Pancreas (tissue), 10 donors: ENCODE measurements at regions not wholly inside any gene's neighbourhood (a gene's known extent, or its start where the extent isn't known, plus 50 kb on each side); places are given as distances from the start of the nearest gene placed in this dataset.

Experiments used
- ATAC-seq, 4 donors: fragments of 200-7000 bp; cut with Tn5 transposase; one replicate each; pipeline versions ENCODE4 v1.8.0 to v1.9.1; 2020; ENCODE audit warnings: mild to moderate bottlenecking in 4 of 4, moderate library complexity in 4 of 4
- DNase-seq, 6 donors: peaks; one replicate each; pipeline ENCODE4 v3.0.0-alpha.2; 2020
- FAIRE-seq: peaks from 2 replicates; lab custom pipeline; 2012; peaks lifted over from hg19 to GRCh38; lab: Jason Lieb, UNC
- H3K27ac ChIP-seq, 4 donors: fragments of 200-600 bp; sonication (generic); 1 replicate in 3 of 4; 2 replicates in 1 of 4; pipeline versions ENCODE4 v1.5.0 to v1.8.0; 2020
- H3K27me3 ChIP-seq, 4 donors: fragments of 200-600 bp; one replicate each; pipeline ENCODE4 v1.8.0; 2021
- H3K36me3 ChIP-seq, 3 donors: fragments of 200-600 bp; sonication (generic) in 1 of 3; one replicate each; pipeline versions ENCODE4 v1.5.0 to v1.8.0; 2020 to 2021
- H3K4me1 ChIP-seq, 3 donors: fragments of 200-600 bp; one replicate each; pipeline ENCODE4 v1.8.0; 2021
- H3K4me3 ChIP-seq, 4 donors: fragments of 200-600 bp; sonication (generic) in 2 of 4; one replicate each; pipeline versions ENCODE4 v1.5.0 to v1.8.0; 2020 to 2021
- H3K9me3 ChIP-seq, 4 donors: fragments of 200-600 bp; one replicate each; pipeline ENCODE4 v1.8.0; 2021
- WGBS, 2 donors: extraction: QIAGEN DNeasy Blood & Tissue Kit; methylation state at CpG; one replicate each; pipeline ENCODE4 v1.1.7; 2013; 5-methylcytosine and 5-hydroxymethylcytosine counted together
- intact Hi-C, 3 donors: fragments of 100-400 bp; cut with DNase I; formaldehyde crosslinking; loops; one replicate each; pipeline versions ENCODE4 v1.11.1 to v1.14.2; 2022
- TF ChIP-seq, protein P1 (sequence below), 4 donors: fragments of 200-600 bp; sonication (generic) in 3 of 4; IDR thresholded peaks; one replicate each; pipeline versions ENCODE4 v1.5.0 to v1.8.0; 2021; ENCODE audit warnings: antibody characterized with exemption in 4 of 4
- donor health status: healthy with polysubstance abuse.
- donor health status: DM: no; HTN: no; CAD: no; lungs with moderate emphysema.
- donor health status: DM: no; HTN: no; CAD: no.
- donor health status: control.
- donor health status: control.
- donor health status: Bipolar disorder and iron deficiency.
- donor health status: DM: yes; HTN: yes; CAD: no.
- donor health status: DM: no; HTN: no; CAD: no.
- donor health status: DM: no; HTN: no; CAD: no.
- donor health status: DM: yes; HTN: yes; CAD: no.

DNA sequence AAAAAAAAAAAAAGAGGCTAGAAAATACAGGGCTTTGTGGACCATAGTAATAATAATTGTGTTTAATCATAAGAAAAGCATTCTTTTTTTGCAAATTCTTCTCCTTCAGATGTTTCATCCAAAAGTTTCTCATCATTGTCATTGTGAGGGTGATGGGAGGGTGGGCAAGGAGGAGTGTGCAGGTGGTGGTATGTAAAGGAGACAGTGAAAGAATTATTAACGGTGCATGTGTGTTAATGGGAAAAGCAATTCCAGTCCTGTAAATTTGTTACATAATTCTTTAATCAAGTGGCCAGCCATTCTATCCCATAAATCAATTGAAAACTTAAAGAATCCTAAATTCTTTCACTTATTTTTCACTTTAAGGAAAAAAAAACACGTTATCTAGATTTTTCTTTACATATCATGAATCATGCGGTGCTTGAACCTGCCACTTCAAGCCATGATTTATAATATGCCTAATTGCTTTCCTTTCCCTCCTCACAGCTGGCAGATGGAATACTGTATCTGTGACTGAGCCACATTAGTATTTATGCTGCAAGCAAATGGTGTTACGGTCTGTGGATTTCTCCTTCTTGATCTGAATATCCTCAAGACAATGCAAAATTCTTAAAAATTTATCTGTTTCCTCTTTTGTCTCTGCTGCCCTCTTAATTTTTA lies 318.5 kb downstream of the JRKL start:
- Histone ChIP-seq H3K9me3 (no peaks in the 10 kb centered on the region), H3K4me3 (no peak overlapping the region), H3K27me3 (no peaks in the 10 kb centered on the region), H3K27ac (no peak overlapping the region), H3K36me3 (no peaks in the 10 kb centered on the region), H3K4me1 (no peaks in the 10 kb centered on the region)
- TF ChIP-seq, protein P1, sequence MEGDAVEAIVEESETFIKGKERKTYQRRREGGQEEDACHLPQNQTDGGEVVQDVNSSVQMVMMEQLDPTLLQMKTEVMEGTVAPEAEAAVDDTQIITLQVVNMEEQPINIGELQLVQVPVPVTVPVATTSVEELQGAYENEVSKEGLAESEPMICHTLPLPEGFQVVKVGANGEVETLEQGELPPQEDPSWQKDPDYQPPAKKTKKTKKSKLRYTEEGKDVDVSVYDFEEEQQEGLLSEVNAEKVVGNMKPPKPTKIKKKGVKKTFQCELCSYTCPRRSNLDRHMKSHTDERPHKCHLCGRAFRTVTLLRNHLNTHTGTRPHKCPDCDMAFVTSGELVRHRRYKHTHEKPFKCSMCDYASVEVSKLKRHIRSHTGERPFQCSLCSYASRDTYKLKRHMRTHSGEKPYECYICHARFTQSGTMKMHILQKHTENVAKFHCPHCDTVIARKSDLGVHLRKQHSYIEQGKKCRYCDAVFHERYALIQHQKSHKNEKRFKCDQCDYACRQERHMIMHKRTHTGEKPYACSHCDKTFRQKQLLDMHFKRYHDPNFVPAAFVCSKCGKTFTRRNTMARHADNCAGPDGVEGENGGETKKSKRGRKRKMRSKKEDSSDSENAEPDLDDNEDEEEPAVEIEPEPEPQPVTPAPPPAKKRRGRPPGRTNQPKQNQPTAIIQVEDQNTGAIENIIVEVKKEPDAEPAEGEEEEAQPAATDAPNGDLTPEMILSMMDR (IDR thresholded peaks at IDR 0.05): no peak
- DNase-seq (no peak), ATAC-seq (no peak), FAIRE-seq (no peak)
- intact Hi-C loops: no loop called here
- WGBS, 2 donors: 9 to 14% methylated on average over 4 of the region's 4 CpGs

DNA sequence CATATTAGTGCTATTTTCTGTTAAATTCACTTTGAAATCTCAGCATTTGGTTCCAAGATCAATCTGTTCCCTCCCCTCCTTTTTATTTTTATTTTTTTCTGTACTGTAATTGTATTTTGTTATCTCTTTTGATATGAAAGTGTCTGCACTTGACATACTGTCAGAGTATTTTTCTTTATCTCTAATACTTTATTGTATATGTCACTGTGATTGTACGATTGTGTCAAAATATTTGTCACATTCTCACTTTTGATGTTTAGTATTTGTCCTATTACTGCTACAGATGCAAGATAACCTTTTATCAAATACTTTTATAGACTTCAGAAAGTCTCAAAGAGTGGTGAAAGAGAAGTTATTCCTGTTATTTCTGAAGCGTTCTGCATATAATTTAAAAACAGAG lies 323.5 kb downstream of the JRKL start:
- H3K27ac ChIP-seq: no peak overlapping the region
- no peaks in the 10 kb centered on the region for H3K27me3 ChIP-seq
- intact Hi-C loops: no loop called here
- DNase-seq (no peak), ATAC-seq (no peak), FAIRE-seq (no peak)
- no peaks in the 10 kb centered on the region for H3K36me3 ChIP-seq
- WGBS, 2 donors: 30 to 53% methylated on average over 2 of the region's 2 CpGs
- TF ChIP-seq, protein P1 (IDR thresholded peaks at IDR 0.05): no peak
- no peaks in the 10 kb centered on the region for H3K4me1 ChIP-seq
- no peak overlapping the region for H3K4me3 ChIP-seq
- H3K9me3 ChIP-seq: no peaks in the 10 kb centered on the region

GRCh38 chr11:96714689-96715088 lies 324.9 kb downstream of the JRKL start:
- FAIRE-seq: no peak
- Histone ChIP-seq H3K27me3 (no peaks in the 10 kb centered on the region), H3K27ac (no peak overlapping the region), H3K4me1 (no peaks in the 10 kb centered on the region), H3K36me3 (no peaks in the 10 kb centered on the region), H3K4me3 (no peak overlapping the region), H3K9me3 (no peaks in the 10 kb centered on the region)
- WGBS, 2 donors: 62 to 86% methylated on average over 2 of the region's 2 CpGs
- intact Hi-C loops: no loop called here
- no peak for DNase-seq
- TF ChIP-seq, protein P1 (IDR thresholded peaks at IDR 0.05): no peak
- ATAC-seq: no peak

DNA sequence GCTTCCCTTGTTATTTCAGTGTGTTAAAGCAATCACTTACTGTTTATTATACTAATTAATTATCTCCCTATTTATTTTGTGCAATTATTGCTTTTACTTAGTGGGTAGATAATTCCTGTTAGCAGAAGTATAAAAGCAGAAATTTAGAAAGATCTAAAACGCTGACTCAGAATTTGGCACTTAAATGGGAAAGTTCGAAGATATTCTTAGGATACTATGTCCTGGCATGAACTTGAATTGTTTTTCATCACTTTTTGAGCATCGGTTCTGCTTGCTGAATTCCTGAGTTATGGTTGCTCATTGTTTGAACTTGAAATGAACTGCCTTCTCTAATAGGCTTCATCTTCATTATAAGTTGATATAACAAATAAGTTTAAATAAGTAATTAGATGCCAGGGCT lies 325.4 kb downstream of the JRKL start:
- DNase-seq: no peak
- no peak overlapping the region for H3K4me3 ChIP-seq
- TF ChIP-seq, protein P1 (IDR thresholded peaks at IDR 0.05): no peak
- H3K4me1 ChIP-seq: no peaks in the 10 kb centered on the region
- intact Hi-C loops: no loop called here
- no peaks in the 10 kb centered on the region for H3K27me3 ChIP-seq
- 44 to 49% methylated on average over 3 of the region's 3 CpGs for WGBS, 2 donors
- no peaks in the 10 kb centered on the region for H3K36me3 ChIP-seq
- H3K27ac ChIP-seq: no peak overlapping the region
- ATAC-seq: no peak
- no peak for FAIRE-seq
- H3K9me3 ChIP-seq: no peaks in the 10 kb centered on the region

- DNase-seq: no peak
- Histone ChIP-seq H3K36me3 (no peaks in the 10 kb centered on the region), H3K27ac (no peak overlapping the region), H3K9me3 (no peaks in the 10 kb centered on the region), H3K4me3 (no peak overlapping the region), H3K27me3 (no peaks in the 10 kb centered on the region), H3K4me1 (no peaks in the 10 kb centered on the region)
- FAIRE-seq: no peak
- ATAC-seq: no peak
- intact Hi-C loops: no loop called here
- TF ChIP-seq, protein P1 (IDR thresholded peaks at IDR 0.05): no peak
- WGBS, 2 donors: 34 to 57% methylated on average over 1 of the region's 1 CpG
Observed at GRCh38 chr11:96736601-96737000, 346.8 kb downstream of the JRKL start.
